ENCODE measurements at regions not wholly inside any gene's neighbourhood (a gene's known extent, or its start where the extent isn't known, plus 50 kb on each side); places are given as distances from the start of the nearest gene placed in this dataset.
A peak's percentile ranks its signal among the peaks of the same experiment; 100 is the strongest.

- TF ChIP-seq, protein P1, sequence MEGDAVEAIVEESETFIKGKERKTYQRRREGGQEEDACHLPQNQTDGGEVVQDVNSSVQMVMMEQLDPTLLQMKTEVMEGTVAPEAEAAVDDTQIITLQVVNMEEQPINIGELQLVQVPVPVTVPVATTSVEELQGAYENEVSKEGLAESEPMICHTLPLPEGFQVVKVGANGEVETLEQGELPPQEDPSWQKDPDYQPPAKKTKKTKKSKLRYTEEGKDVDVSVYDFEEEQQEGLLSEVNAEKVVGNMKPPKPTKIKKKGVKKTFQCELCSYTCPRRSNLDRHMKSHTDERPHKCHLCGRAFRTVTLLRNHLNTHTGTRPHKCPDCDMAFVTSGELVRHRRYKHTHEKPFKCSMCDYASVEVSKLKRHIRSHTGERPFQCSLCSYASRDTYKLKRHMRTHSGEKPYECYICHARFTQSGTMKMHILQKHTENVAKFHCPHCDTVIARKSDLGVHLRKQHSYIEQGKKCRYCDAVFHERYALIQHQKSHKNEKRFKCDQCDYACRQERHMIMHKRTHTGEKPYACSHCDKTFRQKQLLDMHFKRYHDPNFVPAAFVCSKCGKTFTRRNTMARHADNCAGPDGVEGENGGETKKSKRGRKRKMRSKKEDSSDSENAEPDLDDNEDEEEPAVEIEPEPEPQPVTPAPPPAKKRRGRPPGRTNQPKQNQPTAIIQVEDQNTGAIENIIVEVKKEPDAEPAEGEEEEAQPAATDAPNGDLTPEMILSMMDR (IDR thresholded peaks at IDR 0.05; ENCODE audit: low read depth, low read length): peak; percentile 84
- ChIA-PET POLR2A (no interaction called here), CTCF (interaction anchor here (0.6 to 3.7 kb wide), 32 partner anchors 9 to 902 kb away, joined by 3 to 46 read pairs (median 4); no protein-coding TSS in a partner anchor)
- Histone ChIP-seq H3K4me3 (ENCODE audit: low read depth, low read length) (no peak overlapping the region), H3K9me3 (ENCODE audit: control insufficient read depth, insufficient read depth, low read length) (no peaks in the 10 kb centered on the region), H3K27me3 (ENCODE audit: control insufficient read depth, insufficient read depth, low read length) (no peaks in the 10 kb centered on the region), H3K27ac (ENCODE audit: low read depth, low read length) (no peak overlapping the region)
- peak; percentile 33 for DNase-seq (ENCODE audit: low read depth, low spot score)
Measured at GRCh38 chr4:120977435-120977997, 55.0 kb upstream of the PRDM5 start.

GRCh38 chr4:120973207-120973606, 50.7 kb upstream of the PRDM5 start:
- no peak overlapping the region for H3K4me3 ChIP-seq (ENCODE audit: low read depth, low read length)
- POLR2A ChIA-PET: no interaction called here

More at GRCh38 chr4:120973207-120973606, 50.7 kb upstream of the PRDM5 start:
- TF ChIP-seq, protein P1 (IDR thresholded peaks at IDR 0.05; ENCODE audit: low read depth, low read length): no peak
- H3K27me3 ChIP-seq (ENCODE audit: control insufficient read depth, insufficient read depth, low read length): no peaks in the 10 kb centered on the region
- no peak for DNase-seq (ENCODE audit: low read depth, low spot score)
- no peaks in the 10 kb centered on the region for H3K9me3 ChIP-seq (ENCODE audit: control insufficient read depth, insufficient read depth, low read length)
- CTCF ChIA-PET: no interaction called here
- H3K27ac ChIP-seq (ENCODE audit: low read depth, low read length): no peak overlapping the region

Measured in AG04450 (cell line).